Hepatocyte (in vitro differentiated cells): ENCODE measurements at regions not wholly inside any gene's neighbourhood (a gene's known extent, or its start where the extent isn't known, plus 50 kb on each side); places are given as distances from the start of the nearest gene placed in this dataset.

ENCODE experiments used
- DNase-seq: peaks from one replicate; pipeline ENCODE4 v3.0.0-alpha.2; 2016; ENCODE audit warnings: low spot score
- H2AFZ ChIP-seq: fragments of 200-600 bp; sonication (generic); 2 replicates; pipeline ENCODE4 v1.6.0; 2016; ENCODE audit warnings: antibody characterized with exemption, mild to moderate bottlenecking
- H3K27ac ChIP-seq: fragments of 200-600 bp; sonication (generic); 2 replicates; pipeline ENCODE4 v1.5.1; 2016; ENCODE audit warnings: mild to moderate bottlenecking
- H3K27me3 ChIP-seq: fragments of 200-600 bp; sonication (generic); 2 replicates; pipeline ENCODE4 v1.6.1; 2016
- H3K36me3 ChIP-seq: fragments of 200-600 bp; sonication (generic); replicated peaks from 2 replicates; pipeline ENCODE4 v1.5.1; 2016; ENCODE audit warnings: low read depth; ENCODE audit not compliant: insufficient read depth
- H3K4me1 ChIP-seq: fragments of 200-600 bp; sonication (generic); 2 replicates; pipeline ENCODE4 v1.5.1; 2016; ENCODE audit warnings: mild to moderate bottlenecking, moderate library complexity; ENCODE audit not compliant: insufficient read depth
- H3K4me2 ChIP-seq: fragments of 200-600 bp; sonication (generic); 2 replicates; pipeline ENCODE4 v1.6.0; 2016
- H3K4me3 ChIP-seq: fragments of 200-600 bp; sonication (generic); 2 replicates; pipeline ENCODE4 v1.5.1; 2016; ENCODE audit warnings: mild to moderate bottlenecking
- H3K79me2 ChIP-seq: fragments of 200-600 bp; sonication (generic); 2 replicates; pipeline ENCODE4 v1.6.0; 2017; ENCODE audit warnings: mild to moderate bottlenecking
- H3K9me2 ChIP-seq: fragments of 200-600 bp; sonication (generic); replicated peaks from 2 replicates; pipeline ENCODE4 v1.6.0; 2017; ENCODE audit warnings: mild to moderate bottlenecking; ENCODE audit not compliant: insufficient read depth
- H3K9me3 ChIP-seq: fragments of 200-600 bp; sonication (generic); 2 replicates; pipeline ENCODE4 v1.5.1; 2016; ENCODE audit warnings: low read depth, mild to moderate bottlenecking
- H4K20me1 ChIP-seq: fragments of 200-600 bp; sonication (generic); 2 replicates; pipeline ENCODE4 v1.6.0; 2016; ENCODE audit warnings: mild to moderate bottlenecking; ENCODE audit not compliant: insufficient read depth, poor library complexity, severe bottlenecking
- EZH2 ChIP-seq: fragments of 200-600 bp; sonication (generic); IDR thresholded peaks from 2 replicates; pipeline ENCODE4 v1.6.1; 2016; ENCODE audit warnings: antibody characterized with exemption, mild to moderate bottlenecking, borderline replicate concordance
- EZH2phosphoT487 ChIP-seq: fragments of 200-600 bp; sonication (generic); IDR thresholded peaks from one replicate; pipeline ENCODE4 v1.6.1; 2018; ENCODE audit warnings: antibody characterized with exemption, mild to moderate bottlenecking, low read depth, moderate library complexity; ENCODE audit not compliant: unreplicated experiment, severe bottlenecking
- WGBS: methylation state at CpG from one replicate; pipeline ENCODE4 v1.1.6; 2016; ENCODE audit warnings: low lambda C conversion rate; ENCODE audit errors: missing lambda C conversion rate; 5-methylcytosine and 5-hydroxymethylcytosine counted together
- TF ChIP-seq, protein P1 (sequence below): fragments of 200-600 bp; sonication (generic); IDR thresholded peaks from 2 replicates; pipeline ENCODE4 v1.5.1; 2016; ENCODE audit warnings: antibody characterized with exemption, mild to moderate bottlenecking; ENCODE audit not compliant: poor library complexity

DNA sequence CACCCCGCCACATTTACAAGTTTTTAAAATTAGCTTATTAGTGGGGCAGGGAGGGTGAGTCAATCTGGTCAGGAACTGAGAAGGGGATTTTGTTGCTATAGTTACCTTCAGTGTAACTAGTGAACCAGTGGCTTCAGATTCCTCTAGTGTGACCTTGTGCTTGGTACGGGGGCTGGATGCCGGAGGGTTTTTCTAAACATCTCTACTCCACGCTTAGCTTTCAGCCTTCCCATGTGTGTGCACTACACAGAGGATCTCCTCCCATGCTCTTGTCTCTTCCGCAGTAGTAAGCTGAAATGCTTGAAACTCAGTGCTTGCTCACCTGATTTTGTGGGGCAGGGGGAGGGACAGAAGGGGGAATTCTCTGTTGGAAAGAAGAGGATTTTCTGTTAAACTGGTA, 67.9 kb upstream of the AKAP13 start:
- H3K4me3 ChIP-seq: no peak overlapping the region
- no peaks in the 10 kb centered on the region for H3K36me3 ChIP-seq
- no peaks in the 10 kb centered on the region for H4K20me1 ChIP-seq
- H3K79me2 ChIP-seq: no peaks in the 10 kb centered on the region
- peaks cover 11% of the 10 kb centered on the region for H3K4me1 ChIP-seq
- no peak for TF ChIP-seq EZH2phosphoT487
- no peak for TF ChIP-seq EZH2
- TF ChIP-seq, protein P1, sequence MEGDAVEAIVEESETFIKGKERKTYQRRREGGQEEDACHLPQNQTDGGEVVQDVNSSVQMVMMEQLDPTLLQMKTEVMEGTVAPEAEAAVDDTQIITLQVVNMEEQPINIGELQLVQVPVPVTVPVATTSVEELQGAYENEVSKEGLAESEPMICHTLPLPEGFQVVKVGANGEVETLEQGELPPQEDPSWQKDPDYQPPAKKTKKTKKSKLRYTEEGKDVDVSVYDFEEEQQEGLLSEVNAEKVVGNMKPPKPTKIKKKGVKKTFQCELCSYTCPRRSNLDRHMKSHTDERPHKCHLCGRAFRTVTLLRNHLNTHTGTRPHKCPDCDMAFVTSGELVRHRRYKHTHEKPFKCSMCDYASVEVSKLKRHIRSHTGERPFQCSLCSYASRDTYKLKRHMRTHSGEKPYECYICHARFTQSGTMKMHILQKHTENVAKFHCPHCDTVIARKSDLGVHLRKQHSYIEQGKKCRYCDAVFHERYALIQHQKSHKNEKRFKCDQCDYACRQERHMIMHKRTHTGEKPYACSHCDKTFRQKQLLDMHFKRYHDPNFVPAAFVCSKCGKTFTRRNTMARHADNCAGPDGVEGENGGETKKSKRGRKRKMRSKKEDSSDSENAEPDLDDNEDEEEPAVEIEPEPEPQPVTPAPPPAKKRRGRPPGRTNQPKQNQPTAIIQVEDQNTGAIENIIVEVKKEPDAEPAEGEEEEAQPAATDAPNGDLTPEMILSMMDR: no peak
- no peaks in the 10 kb centered on the region for H3K9me3 ChIP-seq
- no peak overlapping the region for H3K4me2 ChIP-seq
- WGBS: 64% methylated on average over 5 of the region's 5 CpGs
- peak; percentile 50 for DNase-seq
- peak overlapping the region; percentile 78 for H3K27ac ChIP-seq
- no peaks in the 10 kb centered on the region for H3K9me2 ChIP-seq
- no peaks in the 10 kb centered on the region for H3K27me3 ChIP-seq
- H2AFZ ChIP-seq: no peak overlapping the region

DNA sequence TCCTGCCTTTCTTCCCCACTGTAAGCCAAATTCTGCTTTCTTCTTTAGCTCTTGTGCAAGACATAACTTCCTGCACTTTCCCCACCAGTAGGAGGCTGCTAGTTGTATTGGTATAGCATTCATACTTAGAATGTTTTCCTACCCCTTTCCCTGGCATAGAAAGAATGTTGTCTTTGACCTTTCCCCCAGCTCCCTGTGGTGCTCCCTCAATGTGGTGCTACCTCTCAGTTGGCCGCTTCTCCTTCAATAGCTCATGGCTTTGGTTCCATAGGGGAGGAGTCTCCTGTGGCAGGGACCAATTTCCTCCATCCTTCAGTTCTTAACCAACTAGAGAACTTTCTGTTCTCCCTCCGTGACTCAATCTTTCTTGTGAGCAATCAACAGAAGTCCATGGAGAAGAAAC, 67.5 kb upstream of the AKAP13 start:
- no peak overlapping the region for H3K4me2 ChIP-seq
- 86% methylated on average over 2 of the region's 2 CpGs for WGBS

DNA sequence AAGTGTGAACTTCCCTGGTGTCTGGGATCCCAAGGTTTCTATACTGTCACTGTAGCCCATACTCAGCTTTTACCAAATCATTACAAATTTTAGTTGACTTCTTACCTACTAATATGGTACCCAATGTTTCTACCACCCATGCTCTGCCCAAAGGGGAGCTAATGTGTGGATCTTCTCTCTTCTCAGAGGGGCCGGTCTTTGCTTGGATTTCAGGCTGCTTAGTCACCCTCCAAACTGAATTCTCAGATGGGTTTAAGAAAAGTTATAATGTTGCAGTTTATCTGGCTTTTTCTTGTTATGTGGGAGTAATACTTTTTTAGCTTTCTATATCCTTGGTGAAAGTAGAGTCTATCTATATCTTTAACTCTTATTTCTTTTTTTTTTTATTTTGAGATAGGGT, 67.1 kb upstream of the AKAP13 start:
- H3K36me3 ChIP-seq: no peaks in the 10 kb centered on the region
- no peaks in the 10 kb centered on the region for H3K27me3 ChIP-seq
- peaks cover 16% of the 10 kb centered on the region for H3K4me1 ChIP-seq
- no peak for DNase-seq
- H3K27ac ChIP-seq: peak overlapping the region; percentile 78
- TF ChIP-seq, protein P1: no peak
- TF ChIP-seq EZH2 (no peak), EZH2phosphoT487 (no peak)
- H2AFZ ChIP-seq: no peak overlapping the region
- 93% methylated on average over 1 of the region's 1 CpG for WGBS
- H3K4me3 ChIP-seq: no peak overlapping the region
- H3K4me2 ChIP-seq: no peak overlapping the region
- no peaks in the 10 kb centered on the region for H4K20me1 ChIP-seq
- H3K79me2 ChIP-seq: no peaks in the 10 kb centered on the region
- H3K9me3 ChIP-seq: no peaks in the 10 kb centered on the region
- H3K9me2 ChIP-seq: no peaks in the 10 kb centered on the region

More for the DNA sequence above, 67.5 kb upstream of the AKAP13 start:
- H3K36me3 ChIP-seq: no peaks in the 10 kb centered on the region
- no peak for DNase-seq
- H3K9me3 ChIP-seq: no peaks in the 10 kb centered on the region
- H4K20me1 ChIP-seq: no peaks in the 10 kb centered on the region
- TF ChIP-seq, protein P1: no peak
- TF ChIP-seq EZH2: no peak
- TF ChIP-seq EZH2phosphoT487: no peak
- H3K27me3 ChIP-seq: no peaks in the 10 kb centered on the region
- no peak overlapping the region for H2AFZ ChIP-seq
- H3K4me1 ChIP-seq: peaks cover 12% of the 10 kb centered on the region
- H3K27ac ChIP-seq: peak overlapping the region; percentile 78
- H3K9me2 ChIP-seq: no peaks in the 10 kb centered on the region
- no peaks in the 10 kb centered on the region for H3K79me2 ChIP-seq
- H3K4me3 ChIP-seq: no peak overlapping the region

DNA sequence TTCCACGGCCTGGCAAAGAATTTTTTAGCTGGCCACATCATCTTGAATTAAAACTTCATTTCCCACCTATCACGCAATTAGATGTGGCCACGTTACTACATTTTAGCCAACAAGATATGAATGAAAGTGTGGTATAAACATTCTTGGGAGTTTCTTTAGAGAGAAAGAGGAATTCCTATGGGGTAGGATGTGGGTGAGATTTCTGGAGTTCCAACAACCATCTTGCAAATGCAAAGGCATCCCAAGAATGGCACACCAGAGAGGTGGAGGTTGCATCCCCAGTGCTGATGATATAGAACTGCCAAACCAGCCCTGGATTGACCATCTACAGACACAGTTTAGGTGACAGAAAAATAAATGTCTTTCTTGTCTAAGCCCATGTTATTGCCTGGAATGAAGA, 66.3 kb upstream of the AKAP13 start:
- no peak overlapping the region for H3K4me3 ChIP-seq
- H3K4me1 ChIP-seq: peaks cover 19% of the 10 kb centered on the region
- H3K4me2 ChIP-seq: no peak overlapping the region

More for the DNA sequence above, 66.3 kb upstream of the AKAP13 start:
- H3K27me3 ChIP-seq: no peaks in the 10 kb centered on the region
- TF ChIP-seq, protein P1: no peak
- TF ChIP-seq EZH2phosphoT487 (no peak), EZH2 (no peak)
- H3K9me3 ChIP-seq: no peaks in the 10 kb centered on the region
- no peak for DNase-seq
- H3K36me3 ChIP-seq: no peaks in the 10 kb centered on the region
- no peaks in the 10 kb centered on the region for H3K79me2 ChIP-seq
- no peaks in the 10 kb centered on the region for H3K9me2 ChIP-seq
- H2AFZ ChIP-seq: no peak overlapping the region
- H4K20me1 ChIP-seq: no peaks in the 10 kb centered on the region
- 92% methylated on average over 3 of the region's 3 CpGs for WGBS
- no peak overlapping the region for H3K27ac ChIP-seq
